ENCODE measurements at regions not wholly inside any gene's neighbourhood (a gene's known extent, or its start where the extent isn't known, plus 50 kb on each side); places are given as distances from the start of the nearest gene placed in this dataset.

GRCh38 chr2:223365158-223365679 is 236.9 kb downstream of the SCG2 start:
- Histone ChIP-seq H3K4me3 (no peak overlapping the region), H3K27ac (replicated peaks in 1 of 4) (no peak overlapping the region), H3K27me3 (no peaks in the 10 kb centered on the region), H3K36me3 (no peaks in the 10 kb centered on the region), H3K4me1 (no peaks in the 10 kb centered on the region), H3K9me3 (no peaks in the 10 kb centered on the region)
- TF ChIP-seq CTCF (IDR thresholded peaks at IDR 0.05) = no peak
- 63% methylated on average over 5 of the region's 5 CpGs for WGBS
- intact Hi-C loops (cut with DNase I) = no loop called here
- DNase-seq (ENCODE audit: extremely low spot score) = no peak

GRCh38 chr2:223366566-223366965 is 235.6 kb downstream of the SCG2 start:
- Histone ChIP-seq H3K4me1 (no peaks in the 10 kb centered on the region), H3K27me3 (no peaks in the 10 kb centered on the region), H3K27ac (replicated peaks in 1 of 4) (no peak overlapping the region), H3K4me3 (no peak overlapping the region), H3K36me3 (no peaks in the 10 kb centered on the region), H3K9me3 (no peaks in the 10 kb centered on the region)
- 79% methylated on average over 5 of the region's 5 CpGs for WGBS
- intact Hi-C loops (cut with DNase I) = no loop called here
- TF ChIP-seq EP300 (IDR thresholded peaks at IDR 0.05) (no peak), POLR2AphosphoS5 (IDR thresholded peaks at IDR 0.05) (no peak), CTCF (IDR thresholded peaks at IDR 0.05) (no peak), POLR2A (IDR thresholded peaks at IDR 0.05; ENCODE audit: low read depth) (no peak)
- DNase-seq (ENCODE audit: extremely low spot score) = no peak

- intact Hi-C loops (cut with DNase I) = no loop called here
- H3K36me3 ChIP-seq = no peaks in the 10 kb centered on the region
- no peaks in the 10 kb centered on the region for H3K4me1 ChIP-seq
- TF ChIP-seq EP300 (IDR thresholded peaks at IDR 0.05) (no peak), POLR2AphosphoS5 (IDR thresholded peaks at IDR 0.05) (no peak)
- no peaks in the 10 kb centered on the region for H3K9me3 ChIP-seq
- H3K27ac ChIP-seq (replicated peaks in 1 of 4) = no peak overlapping the region
- 71% methylated on average over 2 of the region's 2 CpGs for WGBS
- H3K4me3 ChIP-seq = no peak overlapping the region
- DNase-seq (ENCODE audit: extremely low spot score) = no peak
- no peaks in the 10 kb centered on the region for H3K27me3 ChIP-seq
These were observed 233.7 kb downstream of the SCG2 start for GRCh38 chr2:223368481-223368880.

- Histone ChIP-seq H3K4me3 (no peak overlapping the region), H3K27me3 (no peaks in the 10 kb centered on the region), H3K36me3 (no peaks in the 10 kb centered on the region), H3K27ac (replicated peaks in 1 of 4) (no peak overlapping the region), H3K9me3 (no peaks in the 10 kb centered on the region), H3K4me1 (no peaks in the 10 kb centered on the region)
- WGBS = 87% methylated on average over 3 of the region's 3 CpGs
- intact Hi-C loops (cut with DNase I) = no loop called here
- no peak for DNase-seq (ENCODE audit: extremely low spot score)
- TF ChIP-seq EP300 (IDR thresholded peaks at IDR 0.05) = no peak
- no peak for TF ChIP-seq CTCF (IDR thresholded peaks at IDR 0.05)
- TF ChIP-seq POLR2A (IDR thresholded peaks at IDR 0.05; ENCODE audit: low read depth) = no peak
- TF ChIP-seq POLR2AphosphoS5 (IDR thresholded peaks at IDR 0.05) = no peak
These were observed 232.3 kb downstream of the SCG2 start for GRCh38 chr2:223369889-223370288.

GRCh38 chr2:223383315-223383714 is 218.8 kb downstream of the SCG2 start:
- 89% methylated on average over 1 of the region's 1 CpG for WGBS
- Histone ChIP-seq H3K9me3 (no peaks in the 10 kb centered on the region), H3K4me3 (no peak overlapping the region), H3K36me3 (no peaks in the 10 kb centered on the region), H3K4me1 (no peaks in the 10 kb centered on the region), H3K27me3 (no peaks in the 10 kb centered on the region), H3K27ac (replicated peaks in 1 of 4) (no peak overlapping the region)
- TF ChIP-seq EP300 (IDR thresholded peaks at IDR 0.05) (no peak), POLR2A (IDR thresholded peaks at IDR 0.05; ENCODE audit: low read depth) (no peak), POLR2AphosphoS5 (IDR thresholded peaks at IDR 0.05) (no peak), CTCF (IDR thresholded peaks at IDR 0.05) (no peak)
- DNase-seq (ENCODE audit: extremely low spot score) = no peak
- intact Hi-C loops (cut with DNase I) = no loop called here
